K562 (cell line): ENCODE measurements at regions not wholly inside any gene's neighbourhood (a gene's known extent, or its start where the extent isn't known, plus 50 kb on each side); places are given as distances from the start of the nearest gene placed in this dataset.

ENCODE experiments used
- BACH1 ChIP-seq: fragments of 200-800 bp; sonication (Bioruptor generic); IDR thresholded peaks from 2 replicates; pipeline ENCODE4 v1.6.1; 2016; ENCODE audit warnings: missing genetic modification characterization, missing compliant biosample characterization
- CEBPZ ChIP-seq: fragments of 150-350 bp; IDR thresholded peaks from 2 replicates; pipeline ENCODE4 v1.6.1; 2014; ENCODE audit warnings: low read depth, mild to moderate bottlenecking, low read length, borderline replicate concordance
- HOMEZ ChIP-seq: fragments of 250-450 bp; sonication (Bioruptor Pico); IDR thresholded peaks from 2 replicates; pipeline ENCODE4 v1.4.0; 2020; ENCODE audit warnings: mild to moderate bottlenecking, moderate library complexity
- KLF13 ChIP-seq: fragments of 450-650 bp; IDR thresholded peaks from 2 replicates; pipeline ENCODE4 v1.6.1; 2016; ENCODE audit warnings: missing genetic modification characterization, low read depth, mild to moderate bottlenecking, missing compliant biosample characterization, moderate library complexity, borderline replicate concordance
- MITF ChIP-seq: IDR thresholded peaks from 2 replicates; pipeline ENCODE4 v1.6.1; 2014; ENCODE audit warnings: antibody characterized with exemption
- NELFE ChIP-seq: IDR thresholded peaks from 2 replicates; pipeline ENCODE4 v1.6.1; 2011; ENCODE audit warnings: mild to moderate bottlenecking; ENCODE audit not compliant: insufficient read depth, insufficient read length
- NR4A1 ChIP-seq, 2 experiments: fragments of 250-450 bp in 1 of 2; fragments of 450-650 bp in 1 of 2; sonication (Bioruptor Pico) in 1 of 2; IDR thresholded peaks; 2 replicates each; pipeline versions ENCODE4 v1.4.0 to v1.6.1; 2016 to 2020; ENCODE audit warnings: mild to moderate bottlenecking in 2 of 2, missing compliant biosample characterization in 1 of 2, missing genetic modification characterization in 1 of 2, moderate library complexity in 1 of 2
- PKNOX1 ChIP-seq: fragments of 450-650 bp; IDR thresholded peaks from 2 replicates; pipeline ENCODE4 v1.6.1; 2016
- TCFL5 ChIP-seq: fragments of 250-450 bp; sonication (Bioruptor Pico); conservative IDR thresholded peaks from 2 replicates; pipeline ENCODE4 v1.6.1; 2021; ENCODE audit warnings: mild to moderate bottlenecking, moderate library complexity, matching md5 sums
- ZBTB17 ChIP-seq: fragments of 450-650 bp; formaldehyde crosslinking; IDR thresholded peaks from 2 replicates; pipeline ENCODE4 v1.4.0; 2020; ENCODE audit warnings: mild to moderate bottlenecking
- ZBTB8A ChIP-seq: fragments of 450-650 bp; IDR thresholded peaks from 2 replicates; pipeline ENCODE4 v1.6.1; 2018; ENCODE audit warnings: mild to moderate bottlenecking, moderate library complexity; ENCODE audit not compliant: partially characterized antibody

- TF ChIP-seq CEBPZ: no peak
- no peak for TF ChIP-seq ZBTB17 (CRISPR knock-in tag)
- TF ChIP-seq TCFL5 (CRISPR knock-in tag): no peak
- no peak for TF ChIP-seq HOMEZ (CRISPR knock-in tag)
- no peak for TF ChIP-seq NR4A1 (CRISPR knock-in tag; IDR thresholded peaks at IDR 0.05)
- no peak for TF ChIP-seq NR4A1 (tag; IDR thresholded peaks at IDR 0.05)
- no peak for TF ChIP-seq NELFE
- no peak for TF ChIP-seq PKNOX1
- TF ChIP-seq ZBTB8A: no peak
- no peak for TF ChIP-seq MITF
- TF ChIP-seq BACH1: no peak
- no peak for TF ChIP-seq KLF13 (tag)
- TF ChIP-seq, all 486 proteins: peak for 0
Measured at GRCh38 chr2:12031866-12032265, 285.4 kb downstream of the LPIN1 start (continued).
